ENCODE measurements at regions not wholly inside any gene's neighbourhood (a gene's known extent, or its start where the extent isn't known, plus 50 kb on each side); places are given as distances from the start of the nearest gene placed in this dataset.

GRCh38 chr10:33817605-33818004, 483.1 kb upstream of the NRP1 start:
- no peaks in the 10 kb centered on the region for H3K36me3 ChIP-seq (ENCODE audit: control insufficient read depth, insufficient read depth, low read length)
- peaks cover 14% of the 10 kb centered on the region for H3K9me3 Mint-ChIP-seq (ENCODE audit: unreplicated experiment)
- peaks cover 15% of the 10 kb centered on the region for H3K4me1 ChIP-seq
- intact Hi-C loops (cut with micrococcal nuclease; ENCODE audit: unreplicated experiment): no loop called here
- no peak for TF ChIP-seq CTCF (IDR thresholded peaks at IDR 0.05; ENCODE audit: insufficient read depth in 1 of 2, low read depth in 1 of 2, low read length in 1 of 2, severe bottlenecking in 1 of 2, unreplicated experiment in 1 of 2)
- H3K4me3 Mint-ChIP-seq (ENCODE audit: unreplicated experiment): no peak overlapping the region
- H3K4me3 ChIP-seq (ENCODE audit: low read depth, low read length): no peak overlapping the region
- POLR2A ChIA-PET: no interaction called here
- DNase-seq: no peak
- peaks cover 6% of the 10 kb centered on the region for H3K4me1 Mint-ChIP-seq (ENCODE audit: low read depth, unreplicated experiment)
- H3K9me3 ChIP-seq: peaks cover 18% of the 10 kb centered on the region
- no peaks in the 10 kb centered on the region for H3K36me3 Mint-ChIP-seq (ENCODE audit: insufficient read depth, unreplicated experiment)
- BruUV-seq (replicated peaks): no TSS peak
- CTCF ChIA-PET: no interaction called here
- no peaks in the 10 kb centered on the region for H3K27me3 ChIP-seq (replicated peaks; ENCODE audit: control insufficient read depth, insufficient read depth, low read length)
- H3K27ac Mint-ChIP-seq (ENCODE audit: unreplicated experiment): no peak overlapping the region
- no peaks in the 10 kb centered on the region for H3K27me3 Mint-ChIP-seq (ENCODE audit: insufficient read depth, unreplicated experiment)

- H3K36me3 Mint-ChIP-seq (ENCODE audit: insufficient read depth, unreplicated experiment): no peaks in the 10 kb centered on the region
- H3K27me3 Mint-ChIP-seq (ENCODE audit: insufficient read depth, unreplicated experiment): no peaks in the 10 kb centered on the region
- no peak overlapping the region for H3K4me3 Mint-ChIP-seq (ENCODE audit: unreplicated experiment)
- peaks cover 15% of the 10 kb centered on the region for H3K4me1 ChIP-seq
- TF ChIP-seq CTCF (IDR thresholded peaks at IDR 0.05; ENCODE audit: insufficient read depth in 1 of 2, low read depth in 1 of 2, low read length in 1 of 2, severe bottlenecking in 1 of 2, unreplicated experiment in 1 of 2): no peak
- peaks cover 6% of the 10 kb centered on the region for H3K4me1 Mint-ChIP-seq (ENCODE audit: low read depth, unreplicated experiment)
- BruUV-seq (replicated peaks): no TSS peak
- peaks cover 18% of the 10 kb centered on the region for H3K9me3 ChIP-seq
- no peak for DNase-seq
- H3K4me3 ChIP-seq (ENCODE audit: low read depth, low read length): no peak overlapping the region
- intact Hi-C loops (cut with micrococcal nuclease; ENCODE audit: unreplicated experiment): no loop called here
- ChIA-PET POLR2A (no interaction called here), CTCF (no interaction called here)
- H3K9me3 Mint-ChIP-seq (ENCODE audit: unreplicated experiment): peaks cover 14% of the 10 kb centered on the region
- H3K36me3 ChIP-seq (ENCODE audit: control insufficient read depth, insufficient read depth, low read length): no peaks in the 10 kb centered on the region
- no peak overlapping the region for H3K27ac Mint-ChIP-seq (ENCODE audit: unreplicated experiment)
- no peaks in the 10 kb centered on the region for H3K27me3 ChIP-seq (replicated peaks; ENCODE audit: control insufficient read depth, insufficient read depth, low read length)
Measured at GRCh38 chr10:33815776-33816175, 481.3 kb upstream of the NRP1 start.

GRCh38 chr10:33813871-33814270, 479.4 kb upstream of the NRP1 start:
- POLR2A ChIA-PET: no interaction called here
- BruUV-seq (replicated peaks): no TSS peak

More at GRCh38 chr10:33813871-33814270, 479.4 kb upstream of the NRP1 start:
- intact Hi-C loops (cut with micrococcal nuclease; ENCODE audit: unreplicated experiment): no loop called here
- H3K9me3 ChIP-seq: peaks cover 18% of the 10 kb centered on the region
- no peak for TF ChIP-seq CTCF (IDR thresholded peaks at IDR 0.05; ENCODE audit: insufficient read depth in 1 of 2, low read depth in 1 of 2, low read length in 1 of 2, severe bottlenecking in 1 of 2, unreplicated experiment in 1 of 2)
- H3K4me3 ChIP-seq (ENCODE audit: low read depth, low read length): no peak overlapping the region
- Mint-ChIP-seq H3K36me3 (ENCODE audit: insufficient read depth, unreplicated experiment) (no peaks in the 10 kb centered on the region), H3K4me1 (ENCODE audit: low read depth, unreplicated experiment) (peaks cover 6% of the 10 kb centered on the region), H3K27me3 (ENCODE audit: insufficient read depth, unreplicated experiment) (no peaks in the 10 kb centered on the region), H3K27ac (ENCODE audit: unreplicated experiment) (no peak overlapping the region), H3K4me3 (ENCODE audit: unreplicated experiment) (no peak overlapping the region), H3K9me3 (ENCODE audit: unreplicated experiment) (peaks cover 14% of the 10 kb centered on the region)
- peaks cover 15% of the 10 kb centered on the region for H3K4me1 ChIP-seq
- no peaks in the 10 kb centered on the region for H3K27me3 ChIP-seq (replicated peaks; ENCODE audit: control insufficient read depth, insufficient read depth, low read length)
- CTCF ChIA-PET: no interaction called here
- H3K36me3 ChIP-seq (ENCODE audit: control insufficient read depth, insufficient read depth, low read length): no peaks in the 10 kb centered on the region
- no peak for DNase-seq

Data from Caco-2 (cell line).